Endothelial cell of umbilical vein (primary cell): ENCODE measurements at regions not wholly inside any gene's neighbourhood (a gene's known extent, or its start where the extent isn't known, plus 50 kb on each side); places are given as distances from the start of the nearest gene placed in this dataset.

Source experiments
- BruUV-seq: library from RNA; stranded (reverse); fragments of 400-500 nt; replicated peaks from 2 replicates; lab custom pipeline; 2021; lab: Mats Ljungman, UMichigan
- CTCF ChIA-PET: fragments of 300-600, 350-600 bp; sonication (Branson Sonifier 250); formaldehyde crosslinking; loops from one replicate; lab custom pipeline; 2021; ENCODE audit warnings: antibody characterized with exemption, inconsistent platforms; lab: Charles Lee
- POLR2A ChIA-PET: fragments of 300-600, 350-600 bp; sonication (Branson Sonifier 250); formaldehyde crosslinking; loops from one replicate; lab custom pipeline; 2021; ENCODE audit warnings: antibody characterized with exemption, inconsistent platforms; lab: Charles Lee
- DNase-seq: peaks from one replicate; pipeline ENCODE4 v3.0.0-alpha.2; 2011; ENCODE audit warnings: low read depth, low spot score
- FAIRE-seq: peaks from 2 replicates; lab custom pipeline; 2011; peaks lifted over from hg19 to GRCh38; lab: Jason Lieb, UNC
- H2AFZ ChIP-seq: 2 replicates; pipeline ENCODE4 v1.6.0; 2012; ENCODE audit warnings: low read depth, low read length, control low read depth, inconsistent platforms
- H3K27ac ChIP-seq: 2 replicates; pipeline ENCODE4 v1.5.1; 2011; ENCODE audit warnings: low read depth, mild to moderate bottlenecking, control low read depth, low read length, moderate library complexity; ENCODE audit not compliant: insufficient read depth
- H3K27me3 ChIP-seq, 2 experiments: 2 replicates each; pipeline versions ENCODE4 v1.6.0 to v1.6.1; 2011; ENCODE audit warnings: low read length in 2 of 2, mixed read lengths in 1 of 2; ENCODE audit not compliant: control insufficient read depth in 2 of 2, insufficient read depth in 2 of 2
- H3K36me3 ChIP-seq, 2 experiments: 2 replicates in 1 of 2; 3 replicates in 1 of 2; pipeline ENCODE4 v1.5.1; 2011; ENCODE audit warnings: low read length in 2 of 2, mild to moderate bottlenecking in 1 of 2, moderate library complexity in 1 of 2; ENCODE audit not compliant: control insufficient read depth in 2 of 2, insufficient read depth in 2 of 2; ENCODE audit errors: extremely low read depth in 1 of 2
- H3K4me1 ChIP-seq: 3 replicates; pipeline ENCODE4 v1.5.1; 2011; ENCODE audit warnings: mild to moderate bottlenecking, low read length; ENCODE audit not compliant: control insufficient read depth, insufficient read depth; ENCODE audit errors: extremely low read depth
- H3K4me2 ChIP-seq: 2 replicates; pipeline ENCODE4 v1.6.1; 2011; ENCODE audit warnings: low read length, control low read depth, mixed read lengths; ENCODE audit not compliant: insufficient read depth
- H3K4me3 ChIP-seq, 3 experiments: fragments of 200-600 bp in 1 of 3; sonication (generic), shearing (Covaris generic) in 1 of 3; replicated peaks in 1 of 3; 2 replicates each; pipeline ENCODE4 v1.5.1; 2011 to 2016; ENCODE audit warnings: control low read depth in 3 of 3, low read length in 3 of 3, mild to moderate bottlenecking in 2 of 3, inconsistent platforms in 1 of 3, low read depth in 1 of 3, moderate library complexity in 1 of 3; ENCODE audit not compliant: insufficient read depth in 1 of 3
- H3K79me2 ChIP-seq: 2 replicates; pipeline ENCODE4 v1.6.0; 2012; ENCODE audit warnings: low read length, inconsistent platforms; ENCODE audit not compliant: control insufficient read depth, insufficient read depth
- H3K9ac ChIP-seq: replicated peaks from 2 replicates; pipeline ENCODE3; 2011; ENCODE audit warnings: low read length, control low read depth; ENCODE audit not compliant: insufficient read depth; ENCODE audit errors: extremely low read depth
- H3K9me1 ChIP-seq: replicated peaks from 3 replicates; pipeline ENCODE4 v1.6.0; 2011; ENCODE audit warnings: mild to moderate bottlenecking, low read length; ENCODE audit not compliant: control insufficient read depth, insufficient read depth; ENCODE audit errors: extremely low read depth
- H3K9me3 ChIP-seq: replicated peaks from 2 replicates; pipeline ENCODE4 v1.5.1; 2012; ENCODE audit warnings: low read length, inconsistent platforms; ENCODE audit not compliant: control insufficient read depth, insufficient read depth
- H4K20me1 ChIP-seq: replicated peaks from 2 replicates; pipeline ENCODE3; 2011; ENCODE audit warnings: mild to moderate bottlenecking, low read length; ENCODE audit not compliant: control insufficient read depth, insufficient read depth; ENCODE audit errors: extremely low read depth
- CTCF ChIP-seq, 2 donors: IDR thresholded peaks; 1 replicate in 1 of 2; 2 replicates in 1 of 2; pipeline ENCODE4 v1.5.1; 2011; ENCODE audit warnings: low read length in 2 of 2, mild to moderate bottlenecking in 2 of 2, moderate library complexity in 2 of 2, control low read depth in 1 of 2, inconsistent platforms in 1 of 2, low read depth in 1 of 2; ENCODE audit not compliant: insufficient read depth in 1 of 2; ENCODE audit errors: extremely low read depth in 1 of 2
- EZH2 ChIP-seq: IDR thresholded peaks from 2 replicates; pipeline ENCODE4 v1.6.1; 2012; ENCODE audit warnings: borderline replicate concordance, low read depth, mild to moderate bottlenecking, moderate library complexity, low read length, inconsistent platforms; ENCODE audit not compliant: severe bottlenecking
- FOS ChIP-seq: IDR thresholded peaks from 2 replicates; pipeline ENCODE4 v1.6.1; 2011; ENCODE audit warnings: mild to moderate bottlenecking, low read length, moderate library complexity, borderline replicate concordance; ENCODE audit not compliant: insufficient read depth
- GATA2 ChIP-seq: IDR thresholded peaks from 2 replicates; pipeline ENCODE4 v1.7.0; 2011; ENCODE audit warnings: low read depth, mild to moderate bottlenecking, moderate library complexity, mixed read lengths, low read length; ENCODE audit not compliant: insufficient read length, insufficient read depth
- JUN ChIP-seq: IDR thresholded peaks from 2 replicates; pipeline ENCODE4 v1.6.1; 2011; ENCODE audit warnings: borderline replicate concordance, low read depth; ENCODE audit not compliant: insufficient read length, insufficient read depth
- MAX ChIP-seq: IDR thresholded peaks from 2 replicates; pipeline ENCODE4 v1.6.1; 2011; ENCODE audit not compliant: insufficient read depth, insufficient read length
- MYC ChIP-seq: IDR thresholded peaks from one replicate; pipeline ENCODE4 v1.6.1; 2011; ENCODE audit warnings: mild to moderate bottlenecking, low read depth, low read length
- POLR2A ChIP-seq: IDR thresholded peaks from 2 replicates; pipeline ENCODE4 v1.6.1; 2012; ENCODE audit warnings: low read depth, mild to moderate bottlenecking, control low read depth, low read length
- POLR2AphosphoS5 ChIP-seq: IDR thresholded peaks from 2 replicates; pipeline ENCODE4 v1.6.1; 2012; ENCODE audit warnings: low read depth, mild to moderate bottlenecking, control low read depth, low read length, moderate library complexity; ENCODE audit not compliant: insufficient read depth
- dilution Hi-C: fragments of 300-500 bp; cut with MboI; formaldehyde crosslinking; loops from one replicate; pipeline ENCODE4 v1.15.0; 2019; ENCODE audit warnings: low sequenced_read_pairs; ENCODE audit not compliant: extremely low pct_ligation_motif_present
- intact Hi-C: fragments of 100-400 bp; cut with micrococcal nuclease; formaldehyde crosslinking; loops from one replicate; pipeline ENCODE4 v1.10.0; 2022

- Histone ChIP-seq H3K9ac (peak overlapping the region; percentile 33), H3K9me3 (no peaks in the 10 kb centered on the region), H3K4me2 (peak overlapping the region; percentile 91), H3K27me3 (no peaks in the 10 kb centered on the region), H3K79me2 (no peaks in the 10 kb centered on the region), H2AFZ (peak overlapping the region; percentile 96), H3K4me3 (peak overlapping the region; percentile 7 to 63 (median 16)), H4K20me1 (no peaks in the 10 kb centered on the region), H3K27ac (no peak overlapping the region), H3K4me1 (peaks cover 7% of the 10 kb centered on the region), H3K9me1 (no peaks in the 10 kb centered on the region), H3K36me3 (no peaks in the 10 kb centered on the region)
- no peak for TF ChIP-seq POLR2AphosphoS5
- no peak for TF ChIP-seq FOS
- no peak for TF ChIP-seq POLR2A
- no peak for TF ChIP-seq CTCF (IDR thresholded peaks at IDR 0.05; ENCODE audit: extremely low read depth in 1 of 2, insufficient read depth in 1 of 2, low read depth in 1 of 2, low read length in 2 of 2)
- no peak for TF ChIP-seq MYC
- TF ChIP-seq JUN: no peak
- no peak for TF ChIP-seq GATA2
- TF ChIP-seq MAX: no peak
- TF ChIP-seq EZH2: no peak
- ChIA-PET CTCF (interaction anchor here (0.9 to 2.7 kb wide), 7 partner anchors 37 to 936 kb away, joined by 3 to 17 read pairs (median 4); no protein-coding TSS in a partner anchor), POLR2A (no interaction called here)
- dilution Hi-C loops: no loop called here
- FAIRE-seq (peak; percentile 77), DNase-seq (peak; percentile 78)
- no TSS peak for BruUV-seq
- intact Hi-C loops: no loop called here
Measured at GRCh38 chr1:55640708-55641473, 425.7 kb upstream of the USP24 start.
